GM12878 (cell line): ENCODE measurements at regions not wholly inside any gene's neighbourhood (a gene's known extent, or its start where the extent isn't known, plus 50 kb on each side); places are given as distances from the start of the nearest gene placed in this dataset.

Experiments
- ATAC-seq: fragments of 200-7000 bp; cut with Tn5 transposase; 3 replicates; pipeline ENCODE4 v1.9.1; 2020; ENCODE audit warnings: mild to moderate bottlenecking, moderate library complexity
- BruUV-seq: library from RNA; stranded (reverse); fragments of 400-500 nt; replicated peaks from 2 replicates; lab custom pipeline; 2021; lab: Mats Ljungman, UMichigan
- CTCF ChIA-PET: fragments of 300-600 bp; sonication (Branson Sonifier 250); formaldehyde crosslinking; extraction: SDS; loops from one replicate; lab custom pipeline; 2021; ENCODE audit warnings: inconsistent platforms; lab: Yijun Ruan, JAX
- POLR2A ChIA-PET: fragments of 350-600 bp; formaldehyde crosslinking; extraction: SDS; loops from one replicate; lab custom pipeline; 2021; ENCODE audit warnings: inconsistent platforms; lab: Charles Lee
- RAD21 ChIA-PET: fragments of 300-600 bp; sonication (Branson Sonifier 250); formaldehyde crosslinking; loops from one replicate; lab custom pipeline; 2023; ENCODE audit warnings: antibody characterized with exemption; ENCODE audit not compliant: unreplicated experiment; lab: Charles Lee
- SMC1A ChIA-PET: fragments of 300-600 bp; sonication (Branson Sonifier 250); formaldehyde crosslinking; loops from one replicate; lab custom pipeline; 2023; ENCODE audit not compliant: unreplicated experiment, uncharacterized antibody; lab: Charles Lee
- DNase-seq: peaks from one replicate; pipeline ENCODE4 v3.0.0-alpha.2; 2011; ENCODE audit warnings: low read depth, low spot score
- FAIRE-seq: peaks from 3 replicates; lab custom pipeline; 2011; peaks lifted over from hg19 to GRCh38; lab: Jason Lieb, UNC
- H2AFZ ChIP-seq: 2 replicates; pipeline ENCODE4 v1.6.0; 2011; ENCODE audit warnings: low read depth, low read length, control low read depth; ENCODE audit not compliant: control insufficient read depth
- H3K27ac ChIP-seq: 2 replicates; pipeline ENCODE4 v1.5.1; 2011; ENCODE audit warnings: control low read depth; ENCODE audit not compliant: control insufficient read depth, insufficient read depth
- H3K27me3 ChIP-seq, 2 experiments: replicated peaks in 1 of 2; 2 replicates each; pipeline versions ENCODE4 v1.6.0 to v1.6.1; 2011; ENCODE audit warnings: low read length in 1 of 2; ENCODE audit not compliant: control insufficient read depth in 2 of 2, insufficient read depth in 2 of 2
- H3K36me3 ChIP-seq, 2 experiments: 2 replicates each; pipeline ENCODE4 v1.5.1; 2011; ENCODE audit warnings: low read length in 1 of 2; ENCODE audit not compliant: control insufficient read depth in 2 of 2, insufficient read depth in 2 of 2
- H3K4me1 ChIP-seq: 2 replicates; pipeline ENCODE4 v1.6.1; 2011; ENCODE audit warnings: mild to moderate bottlenecking, low read length, moderate library complexity, mixed read lengths; ENCODE audit not compliant: control insufficient read depth, insufficient read depth
- H3K4me2 ChIP-seq: 2 replicates; pipeline ENCODE4 v1.6.0; 2011; ENCODE audit warnings: control low read depth; ENCODE audit not compliant: control insufficient read depth, insufficient read depth
- H3K4me3 ChIP-seq: fragments of 200-600 bp; sonication (generic); 2 replicates; pipeline ENCODE4 v1.5.1; 2016
- H3K79me2 ChIP-seq: 2 replicates; pipeline ENCODE4 v1.6.0; 2011; ENCODE audit warnings: low read length; ENCODE audit not compliant: control insufficient read depth, insufficient read depth
- H3K9ac ChIP-seq: 2 replicates; pipeline ENCODE4 v1.8.0; 2011; ENCODE audit warnings: low read length, control low read depth, mixed read lengths; ENCODE audit not compliant: control insufficient read depth, insufficient read depth
- H3K9me3 ChIP-seq: replicated peaks from 3 replicates; pipeline ENCODE4 v1.5.1; 2011; ENCODE audit warnings: mild to moderate bottlenecking, low read length; ENCODE audit not compliant: control insufficient read depth, insufficient read depth
- H4K20me1 ChIP-seq: 2 replicates; pipeline ENCODE4 v1.6.0; 2011; ENCODE audit not compliant: control insufficient read depth, insufficient read depth
- ASH2L ChIP-seq: fragments of 300-600, 200-600 bp; sonication (generic); IDR thresholded peaks from 2 replicates; pipeline ENCODE4 v1.6.1; 2017; ENCODE audit warnings: low read depth, mild to moderate bottlenecking, borderline replicate concordance
- BRCA1 ChIP-seq: IDR thresholded peaks from 2 replicates; pipeline ENCODE4 v1.6.1; 2011; ENCODE audit warnings: low read depth, low read length, improper control_type of control experiment
- CBX5 ChIP-seq: sonication (generic); IDR thresholded peaks from 2 replicates; pipeline ENCODE4 v1.6.1; 2016; ENCODE audit warnings: low read depth, moderate library complexity, mild to moderate bottlenecking, inconsistent platforms
- GABPA ChIP-seq: IDR thresholded peaks from 2 replicates; pipeline ENCODE4 v1.6.1; 2014; ENCODE audit warnings: antibody characterized with exemption, low read depth, mild to moderate bottlenecking, inconsistent platforms
- MTA2 ChIP-seq: fragments of 450-650 bp; IDR thresholded peaks from 2 replicates; pipeline ENCODE4 v1.6.1; 2016; ENCODE audit warnings: low read depth, mild to moderate bottlenecking, moderate library complexity
- WRNIP1 ChIP-seq: IDR thresholded peaks from 2 replicates; pipeline ENCODE4 v1.6.1; 2011; ENCODE audit warnings: low read depth, low read length, improper control_type of control experiment, borderline replicate concordance
- WGBS: methylation state at CpG from one replicate; pipeline ENCODE4 v1.1.6; 2016; ENCODE audit warnings: low lambda C conversion rate; ENCODE audit not compliant: insufficient replicate concordance, insufficient coverage; ENCODE audit errors: missing lambda C conversion rate; 5-methylcytosine and 5-hydroxymethylcytosine counted together
- in situ Hi-C: fragments of 300-500 bp; cut with MboI; formaldehyde crosslinking; loops from 9 replicates; pipeline ENCODE4 v1.14.3; 2018; ENCODE audit warnings: mixed read lengths
- intact Hi-C: fragments of 100-400 bp; cut with micrococcal nuclease; formaldehyde crosslinking; loops from one replicate; pipeline ENCODE4 v1.14.2; 2022; ENCODE audit not compliant: unreplicated experiment
- TF ChIP-seq, protein P1 (sequence below): IDR thresholded peaks from 2 replicates; pipeline ENCODE4 v1.6.1; 2012; ENCODE audit warnings: improper control_type of control experiment, low read depth, low read length; ENCODE audit not compliant: insufficient replicate concordance

DNA sequence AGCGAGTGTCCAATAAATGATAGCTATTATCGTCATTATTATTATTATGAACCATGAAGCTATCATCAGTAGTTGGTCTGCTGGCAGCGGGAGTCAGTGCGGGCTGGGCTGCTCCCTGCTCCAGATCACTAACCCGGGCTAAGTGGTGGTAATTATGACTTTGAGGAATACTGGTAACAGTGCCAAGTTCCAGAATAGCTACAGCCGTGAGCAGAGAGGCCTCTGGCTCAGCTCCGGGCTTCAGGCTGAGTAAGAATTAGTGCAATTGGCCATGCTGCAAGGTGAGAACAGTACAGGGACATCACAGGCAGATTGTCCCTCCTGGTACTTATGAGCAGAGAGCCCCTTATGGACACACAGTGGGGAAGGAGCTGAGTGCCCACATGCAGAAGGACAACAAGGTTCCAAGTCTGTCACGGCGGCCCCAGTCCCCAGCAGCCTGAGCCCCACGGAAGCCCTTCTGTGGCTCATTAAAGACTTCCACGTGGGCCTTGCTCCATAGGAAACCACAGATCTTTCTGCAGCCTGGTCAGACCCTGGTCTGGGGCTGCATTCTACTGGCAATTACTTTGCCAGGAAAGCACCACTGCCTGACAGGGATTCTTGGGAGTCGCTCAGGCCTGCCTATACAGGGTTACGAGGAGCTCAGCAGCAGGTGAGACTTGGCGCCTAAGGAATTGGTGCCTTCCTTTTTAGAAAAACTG lies 235.1 kb downstream of the RRAGC start (continued):
- no peak for TF ChIP-seq ASH2L
- no peak for TF ChIP-seq BRCA1

DNA sequence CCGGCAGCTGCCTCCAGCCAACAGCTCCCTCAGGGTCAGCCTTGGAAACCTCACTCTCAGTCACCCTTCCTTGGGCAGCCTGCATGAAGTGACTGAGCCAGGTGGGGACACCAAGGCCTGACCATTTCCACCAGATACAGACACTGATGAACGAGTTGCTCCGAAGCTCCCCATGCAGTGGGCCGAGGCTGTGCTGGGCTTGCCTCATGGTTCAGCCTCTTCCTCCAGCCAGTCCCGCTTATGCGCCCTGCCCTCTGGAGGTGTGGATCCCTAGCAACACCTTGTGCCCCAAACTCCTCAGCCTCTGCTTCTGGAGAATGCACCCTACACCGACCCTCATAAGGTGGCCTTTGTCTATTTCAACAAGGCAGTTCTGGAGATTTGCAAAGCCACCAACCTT lies 236.0 kb downstream of the RRAGC start:
- BruUV-seq = no TSS peak

More for the DNA sequence above, 236.0 kb downstream of the RRAGC start:
- no peak overlapping the region for H3K4me3 ChIP-seq
- in situ Hi-C loops (no loop called here), intact Hi-C loops (no loop called here)
- no peaks in the 10 kb centered on the region for H3K36me3 ChIP-seq
- no peak overlapping the region for H3K4me2 ChIP-seq
- ATAC-seq = no peak
- no peaks in the 10 kb centered on the region for H3K4me1 ChIP-seq
- H3K9me3 ChIP-seq = no peaks in the 10 kb centered on the region
- TF ChIP-seq, protein P1, sequence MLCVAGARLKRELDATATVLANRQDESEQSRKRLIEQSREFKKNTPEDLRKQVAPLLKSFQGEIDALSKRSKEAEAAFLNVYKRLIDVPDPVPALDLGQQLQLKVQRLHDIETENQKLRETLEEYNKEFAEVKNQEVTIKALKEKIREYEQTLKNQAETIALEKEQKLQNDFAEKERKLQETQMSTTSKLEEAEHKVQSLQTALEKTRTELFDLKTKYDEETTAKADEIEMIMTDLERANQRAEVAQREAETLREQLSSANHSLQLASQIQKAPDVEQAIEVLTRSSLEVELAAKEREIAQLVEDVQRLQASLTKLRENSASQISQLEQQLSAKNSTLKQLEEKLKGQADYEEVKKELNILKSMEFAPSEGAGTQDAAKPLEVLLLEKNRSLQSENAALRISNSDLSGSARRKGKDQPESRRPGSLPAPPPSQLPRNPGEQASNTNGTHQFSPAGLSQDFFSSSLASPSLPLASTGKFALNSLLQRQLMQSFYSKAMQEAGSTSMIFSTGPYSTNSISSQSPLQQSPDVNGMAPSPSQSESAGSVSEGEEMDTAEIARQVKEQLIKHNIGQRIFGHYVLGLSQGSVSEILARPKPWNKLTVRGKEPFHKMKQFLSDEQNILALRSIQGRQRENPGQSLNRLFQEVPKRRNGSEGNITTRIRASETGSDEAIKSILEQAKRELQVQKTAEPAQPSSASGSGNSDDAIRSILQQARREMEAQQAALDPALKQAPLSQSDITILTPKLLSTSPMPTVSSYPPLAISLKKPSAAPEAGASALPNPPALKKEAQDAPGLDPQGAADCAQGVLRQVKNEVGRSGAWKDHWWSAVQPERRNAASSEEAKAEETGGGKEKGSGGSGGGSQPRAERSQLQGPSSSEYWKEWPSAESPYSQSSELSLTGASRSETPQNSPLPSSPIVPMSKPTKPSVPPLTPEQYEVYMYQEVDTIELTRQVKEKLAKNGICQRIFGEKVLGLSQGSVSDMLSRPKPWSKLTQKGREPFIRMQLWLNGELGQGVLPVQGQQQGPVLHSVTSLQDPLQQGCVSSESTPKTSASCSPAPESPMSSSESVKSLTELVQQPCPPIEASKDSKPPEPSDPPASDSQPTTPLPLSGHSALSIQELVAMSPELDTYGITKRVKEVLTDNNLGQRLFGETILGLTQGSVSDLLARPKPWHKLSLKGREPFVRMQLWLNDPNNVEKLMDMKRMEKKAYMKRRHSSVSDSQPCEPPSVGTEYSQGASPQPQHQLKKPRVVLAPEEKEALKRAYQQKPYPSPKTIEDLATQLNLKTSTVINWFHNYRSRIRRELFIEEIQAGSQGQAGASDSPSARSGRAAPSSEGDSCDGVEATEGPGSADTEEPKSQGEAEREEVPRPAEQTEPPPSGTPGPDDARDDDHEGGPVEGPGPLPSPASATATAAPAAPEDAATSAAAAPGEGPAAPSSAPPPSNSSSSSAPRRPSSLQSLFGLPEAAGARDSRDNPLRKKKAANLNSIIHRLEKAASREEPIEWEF = no peak
- no peak for TF ChIP-seq WRNIP1
- TF ChIP-seq CBX5 = no peak
- TF ChIP-seq GABPA = no peak
- no peak for TF ChIP-seq MTA2
- ChIA-PET RAD21 (no interaction called here), POLR2A (no interaction called here), SMC1A (no interaction called here), CTCF (interaction anchor here (0.5 to 1.0 kb wide), 2 partner anchors 28 to 172 kb away, joined by 3 to 4 read pairs; no protein-coding TSS in a partner anchor)
- 60% methylated on average over 7 of the region's 7 CpGs for WGBS
- no peak for FAIRE-seq
- no peaks in the 10 kb centered on the region for H4K20me1 ChIP-seq
- H2AFZ ChIP-seq = no peak overlapping the region
- no peak overlapping the region for H3K27ac ChIP-seq
- no peaks in the 10 kb centered on the region; a peak in 1 of 4 replicates for H3K27me3 ChIP-seq
- no peak overlapping the region for H3K9ac ChIP-seq
- H3K79me2 ChIP-seq = no peaks in the 10 kb centered on the region
- no peak for DNase-seq
